GM12878 (cell line): ENCODE measurements at regions not wholly inside any gene's neighbourhood (a gene's known extent, or its start where the extent isn't known, plus 50 kb on each side); places are given as distances from the start of the nearest gene placed in this dataset.

ENCODE experiments used
- ATAC-seq: fragments of 200-7000 bp; cut with Tn5 transposase; 3 replicates; pipeline ENCODE4 v1.9.1; 2020; ENCODE audit warnings: mild to moderate bottlenecking, moderate library complexity
- BruUV-seq: library from RNA; stranded (reverse); fragments of 400-500 nt; replicated peaks from 2 replicates; lab custom pipeline; 2021; lab: Mats Ljungman, UMichigan
- CTCF ChIA-PET: fragments of 300-600 bp; sonication (Branson Sonifier 250); formaldehyde crosslinking; extraction: SDS; loops from one replicate; lab custom pipeline; 2021; ENCODE audit warnings: inconsistent platforms; lab: Yijun Ruan, JAX
- POLR2A ChIA-PET: fragments of 350-600 bp; formaldehyde crosslinking; extraction: SDS; loops from one replicate; lab custom pipeline; 2021; ENCODE audit warnings: inconsistent platforms; lab: Charles Lee
- RAD21 ChIA-PET: fragments of 300-600 bp; sonication (Branson Sonifier 250); formaldehyde crosslinking; loops from one replicate; lab custom pipeline; 2023; ENCODE audit warnings: antibody characterized with exemption; ENCODE audit not compliant: unreplicated experiment; lab: Charles Lee
- SMC1A ChIA-PET: fragments of 300-600 bp; sonication (Branson Sonifier 250); formaldehyde crosslinking; loops from one replicate; lab custom pipeline; 2023; ENCODE audit not compliant: unreplicated experiment, uncharacterized antibody; lab: Charles Lee
- DNase-seq: peaks from one replicate; pipeline ENCODE4 v3.0.0-alpha.2; 2011; ENCODE audit warnings: low read depth, low spot score
- FAIRE-seq: peaks from 3 replicates; lab custom pipeline; 2011; peaks lifted over from hg19 to GRCh38; lab: Jason Lieb, UNC
- H2AFZ ChIP-seq: 2 replicates; pipeline ENCODE4 v1.6.0; 2011; ENCODE audit warnings: low read depth, low read length, control low read depth; ENCODE audit not compliant: control insufficient read depth
- H3K27ac ChIP-seq: 2 replicates; pipeline ENCODE4 v1.5.1; 2011; ENCODE audit warnings: control low read depth; ENCODE audit not compliant: control insufficient read depth, insufficient read depth
- H3K27me3 ChIP-seq, 2 experiments: replicated peaks in 1 of 2; 2 replicates each; pipeline versions ENCODE4 v1.6.0 to v1.6.1; 2011; ENCODE audit warnings: low read length in 1 of 2; ENCODE audit not compliant: control insufficient read depth in 2 of 2, insufficient read depth in 2 of 2
- H3K36me3 ChIP-seq, 2 experiments: 2 replicates each; pipeline ENCODE4 v1.5.1; 2011; ENCODE audit warnings: low read length in 1 of 2; ENCODE audit not compliant: control insufficient read depth in 2 of 2, insufficient read depth in 2 of 2
- H3K4me1 ChIP-seq: 2 replicates; pipeline ENCODE4 v1.6.1; 2011; ENCODE audit warnings: mild to moderate bottlenecking, low read length, moderate library complexity, mixed read lengths; ENCODE audit not compliant: control insufficient read depth, insufficient read depth
- H3K4me2 ChIP-seq: 2 replicates; pipeline ENCODE4 v1.6.0; 2011; ENCODE audit warnings: control low read depth; ENCODE audit not compliant: control insufficient read depth, insufficient read depth
- H3K4me3 ChIP-seq: fragments of 200-600 bp; sonication (generic); 2 replicates; pipeline ENCODE4 v1.5.1; 2016
- H3K79me2 ChIP-seq: 2 replicates; pipeline ENCODE4 v1.6.0; 2011; ENCODE audit warnings: low read length; ENCODE audit not compliant: control insufficient read depth, insufficient read depth
- H3K9ac ChIP-seq: 2 replicates; pipeline ENCODE4 v1.8.0; 2011; ENCODE audit warnings: low read length, control low read depth, mixed read lengths; ENCODE audit not compliant: control insufficient read depth, insufficient read depth
- H3K9me3 ChIP-seq: replicated peaks from 3 replicates; pipeline ENCODE4 v1.5.1; 2011; ENCODE audit warnings: mild to moderate bottlenecking, low read length; ENCODE audit not compliant: control insufficient read depth, insufficient read depth
- H4K20me1 ChIP-seq: 2 replicates; pipeline ENCODE4 v1.6.0; 2011; ENCODE audit not compliant: control insufficient read depth, insufficient read depth
- ESRRA ChIP-seq: IDR thresholded peaks from 2 replicates; pipeline ENCODE4 v1.6.1; 2012; ENCODE audit warnings: mild to moderate bottlenecking, low read length, improper control_type of control experiment
- HDAC2 ChIP-seq: fragments of 200-600 bp; sonication (generic); IDR thresholded peaks from 2 replicates; pipeline ENCODE4 v1.6.1; 2017
- HDGF ChIP-seq: fragments of 450-650 bp; IDR thresholded peaks from 2 replicates; pipeline ENCODE4 v1.6.1; 2016; ENCODE audit warnings: antibody characterized with exemption
- LARP7 ChIP-seq: fragments of 450-650 bp; IDR thresholded peaks from 2 replicates; pipeline ENCODE4 v1.6.1; 2017; ENCODE audit warnings: mild to moderate bottlenecking
- MEF2A ChIP-seq: IDR thresholded peaks from 2 replicates; pipeline ENCODE4 v1.6.1; 2011; ENCODE audit warnings: low read depth, mild to moderate bottlenecking, low read length, moderate library complexity; ENCODE audit not compliant: insufficient read depth
- NFXL1 ChIP-seq: fragments of 450-650 bp; IDR thresholded peaks from 2 replicates; pipeline ENCODE4 v1.6.1; 2017; ENCODE audit warnings: antibody characterized with exemption, mild to moderate bottlenecking, borderline replicate concordance
- PBX3 ChIP-seq: IDR thresholded peaks from 2 replicates; pipeline ENCODE4 v1.6.1; 2011; ENCODE audit warnings: mild to moderate bottlenecking, low read depth, low read length, moderate library complexity; ENCODE audit not compliant: insufficient replicate concordance
- RAD21 ChIP-seq: IDR thresholded peaks from 2 replicates; pipeline ENCODE4 v1.6.1; 2011; ENCODE audit warnings: mild to moderate bottlenecking, low read depth, low read length, moderate library complexity; ENCODE audit not compliant: insufficient read depth
- RAD51 ChIP-seq: fragments of 450-650 bp; IDR thresholded peaks from 2 replicates; pipeline ENCODE4 v1.6.1; 2016; ENCODE audit warnings: moderate library complexity, mild to moderate bottlenecking, inconsistent platforms
- RFX5 ChIP-seq: IDR thresholded peaks from 2 replicates; pipeline ENCODE4 v1.6.1; 2011; ENCODE audit warnings: low read depth, low read length, improper control_type of control experiment
- SP1 ChIP-seq: IDR thresholded peaks from one replicate; pipeline ENCODE4 v1.6.1; 2011; ENCODE audit warnings: low read depth, low read length
- ZNF687 ChIP-seq: fragments of 450-650 bp; IDR thresholded peaks from 2 replicates; pipeline ENCODE4 v1.6.1; 2017; ENCODE audit warnings: mild to moderate bottlenecking, moderate library complexity
- ZSCAN29 ChIP-seq: fragments of 450-650 bp; IDR thresholded peaks from 2 replicates; pipeline ENCODE4 v1.6.1; 2017; ENCODE audit warnings: mild to moderate bottlenecking, moderate library complexity
- WGBS: methylation state at CpG from one replicate; pipeline ENCODE4 v1.1.6; 2016; ENCODE audit warnings: low lambda C conversion rate; ENCODE audit not compliant: insufficient replicate concordance, insufficient coverage; ENCODE audit errors: missing lambda C conversion rate; 5-methylcytosine and 5-hydroxymethylcytosine counted together
- in situ Hi-C: fragments of 300-500 bp; cut with MboI; formaldehyde crosslinking; loops from 9 replicates; pipeline ENCODE4 v1.14.3; 2018; ENCODE audit warnings: mixed read lengths
- intact Hi-C: fragments of 100-400 bp; cut with micrococcal nuclease; formaldehyde crosslinking; loops from one replicate; pipeline ENCODE4 v1.14.2; 2022; ENCODE audit not compliant: unreplicated experiment

- TF ChIP-seq PBX3: no peak
- TF ChIP-seq ESRRA: no peak
- TF ChIP-seq ZSCAN29: no peak
- TF ChIP-seq NFXL1: no peak
- TF ChIP-seq SP1: no peak
Measured at GRCh38 chr1:4046836-4047461, 146.9 kb upstream of the C1orf174 start (continued).

- intact Hi-C loops (no loop called here), in situ Hi-C loops (no loop called here)
- H3K4me1 ChIP-seq: no peaks in the 10 kb centered on the region
- SMC1A ChIA-PET: interaction anchor here (1.1 kb wide), 1 partner anchor 12 kb away, joined by 3 read pairs; no protein-coding TSS in a partner anchor
- H3K4me2 ChIP-seq: no peak overlapping the region
- no TSS peak for BruUV-seq
- no peaks in the 10 kb centered on the region for H3K36me3 ChIP-seq
- no peak for FAIRE-seq
- RAD21 ChIA-PET: no interaction called here
- POLR2A ChIA-PET: no interaction called here
- TF ChIP-seq HDGF (no peak), ZNF687 (no peak), RAD51 (no peak), RFX5 (no peak), RAD21 (no peak), LARP7 (no peak), MEF2A (no peak), HDAC2 (no peak)
- no peaks in the 10 kb centered on the region for H3K9me3 ChIP-seq
- ATAC-seq: no peak
- no peak overlapping the region for H3K9ac ChIP-seq
- H3K27me3 ChIP-seq: no peaks in the 10 kb centered on the region
- no peak overlapping the region for H3K4me3 ChIP-seq
- no peak for DNase-seq
- no peak overlapping the region for H2AFZ ChIP-seq
- 8% methylated on average over 7 of the region's 7 CpGs for WGBS
- H3K79me2 ChIP-seq: no peaks in the 10 kb centered on the region
- H4K20me1 ChIP-seq: no peaks in the 10 kb centered on the region
- no peak overlapping the region for H3K27ac ChIP-seq
- CTCF ChIA-PET: interaction anchor here (0.6 kb wide), 1 partner anchor 135 kb away, joined by 3 read pairs; no protein-coding TSS in a partner anchor
Measured at GRCh38 chr1:4047666-4048065, 147.6 kb upstream of the C1orf174 start.
